Astrocyte (in vitro differentiated cells and primary cell): ENCODE measurements at regions not wholly inside any gene's neighbourhood (a gene's known extent, or its start where the extent isn't known, plus 50 kb on each side); places are given as distances from the start of the nearest gene placed in this dataset.

Source experiments
- EZH2 ChIP-seq: IDR thresholded peaks from 2 replicates; pipeline ENCODE4 v1.6.1; 2012; ENCODE audit warnings: mild to moderate bottlenecking, low read length, inconsistent platforms; ENCODE audit not compliant: insufficient read depth
- TF ChIP-seq, protein P1 (sequence below): IDR thresholded peaks from 2 replicates; pipeline ENCODE4 v1.5.1; 2011; ENCODE audit warnings: low read depth, mild to moderate bottlenecking, inconsistent platforms, low read length, moderate library complexity; ENCODE audit not compliant: insufficient read depth

DNA sequence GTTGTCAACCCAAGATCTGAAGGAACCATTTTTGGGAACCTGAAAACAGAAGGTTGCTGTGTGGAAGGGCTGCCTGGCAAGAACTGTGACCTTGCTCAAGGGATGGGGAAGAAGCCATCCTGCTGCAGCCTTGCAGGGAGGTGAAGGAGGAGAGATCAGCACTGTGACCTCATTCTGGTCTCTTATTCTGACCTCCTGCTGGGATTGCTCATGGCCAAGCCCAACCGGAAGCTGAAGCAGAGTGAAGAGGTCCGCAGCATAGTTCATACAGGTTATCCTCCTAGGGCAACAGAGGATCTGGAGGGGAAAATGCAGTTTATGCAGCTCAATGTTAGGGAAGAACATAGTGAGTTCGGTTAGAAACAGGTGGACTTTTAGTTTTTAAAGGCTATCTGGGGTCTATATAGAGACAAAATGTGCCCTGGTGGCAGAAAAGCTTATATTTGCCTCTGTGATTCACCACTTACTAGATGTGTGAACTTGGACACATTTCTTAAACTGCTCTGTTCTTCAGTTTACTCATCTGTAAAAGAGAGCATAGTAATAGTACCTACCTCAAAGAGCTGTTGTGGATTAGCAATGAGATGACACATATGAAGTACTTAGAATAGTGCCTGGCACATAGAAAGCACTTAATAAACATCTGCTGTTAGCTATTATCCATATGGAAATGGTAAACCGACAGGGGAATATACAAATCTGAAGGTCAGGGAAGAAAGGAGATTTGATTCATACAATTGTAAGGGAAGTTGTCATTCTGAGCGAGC is 57.9 kb upstream of the BNC2 start:
- TF ChIP-seq, protein P1, sequence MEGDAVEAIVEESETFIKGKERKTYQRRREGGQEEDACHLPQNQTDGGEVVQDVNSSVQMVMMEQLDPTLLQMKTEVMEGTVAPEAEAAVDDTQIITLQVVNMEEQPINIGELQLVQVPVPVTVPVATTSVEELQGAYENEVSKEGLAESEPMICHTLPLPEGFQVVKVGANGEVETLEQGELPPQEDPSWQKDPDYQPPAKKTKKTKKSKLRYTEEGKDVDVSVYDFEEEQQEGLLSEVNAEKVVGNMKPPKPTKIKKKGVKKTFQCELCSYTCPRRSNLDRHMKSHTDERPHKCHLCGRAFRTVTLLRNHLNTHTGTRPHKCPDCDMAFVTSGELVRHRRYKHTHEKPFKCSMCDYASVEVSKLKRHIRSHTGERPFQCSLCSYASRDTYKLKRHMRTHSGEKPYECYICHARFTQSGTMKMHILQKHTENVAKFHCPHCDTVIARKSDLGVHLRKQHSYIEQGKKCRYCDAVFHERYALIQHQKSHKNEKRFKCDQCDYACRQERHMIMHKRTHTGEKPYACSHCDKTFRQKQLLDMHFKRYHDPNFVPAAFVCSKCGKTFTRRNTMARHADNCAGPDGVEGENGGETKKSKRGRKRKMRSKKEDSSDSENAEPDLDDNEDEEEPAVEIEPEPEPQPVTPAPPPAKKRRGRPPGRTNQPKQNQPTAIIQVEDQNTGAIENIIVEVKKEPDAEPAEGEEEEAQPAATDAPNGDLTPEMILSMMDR = no peak
- no peak for TF ChIP-seq EZH2
